NCI-H2081 (cell line): ENCODE measurements at regions not wholly inside any gene's neighbourhood (a gene's known extent, or its start where the extent isn't known, plus 50 kb on each side); places are given as distances from the start of the nearest gene placed in this dataset.

Experiments used
- DNase-seq, 2 experiments: peaks; one replicate each; lab custom pipeline; 2025; lab: John Stamatoyannopoulos, UW

- no peak for DNase-seq
Observed at GRCh38 chr11:130804306-130805076, 111.8 kb downstream of the SNX19 start.

DNA sequence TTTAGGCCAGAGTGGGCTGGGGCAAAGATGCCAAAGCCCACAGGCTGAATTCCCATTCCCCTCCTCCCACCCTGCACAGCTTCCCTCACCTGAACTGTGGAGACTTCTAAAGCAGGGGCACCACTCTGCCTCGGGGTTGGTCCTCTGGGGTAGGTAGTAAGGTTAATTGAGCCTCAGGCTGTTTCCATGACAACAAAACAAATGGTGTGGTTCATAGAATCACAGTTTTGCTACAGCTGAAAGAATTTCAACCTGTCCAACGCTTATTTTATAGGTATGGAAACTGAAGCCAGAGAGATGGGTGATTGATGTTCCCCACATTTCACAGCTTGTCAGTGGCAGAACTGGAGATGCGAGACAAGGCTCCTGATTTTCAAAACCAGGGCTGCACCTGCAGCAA, 109.5 kb downstream of the SNX19 start:
- no peak for DNase-seq

DNA sequence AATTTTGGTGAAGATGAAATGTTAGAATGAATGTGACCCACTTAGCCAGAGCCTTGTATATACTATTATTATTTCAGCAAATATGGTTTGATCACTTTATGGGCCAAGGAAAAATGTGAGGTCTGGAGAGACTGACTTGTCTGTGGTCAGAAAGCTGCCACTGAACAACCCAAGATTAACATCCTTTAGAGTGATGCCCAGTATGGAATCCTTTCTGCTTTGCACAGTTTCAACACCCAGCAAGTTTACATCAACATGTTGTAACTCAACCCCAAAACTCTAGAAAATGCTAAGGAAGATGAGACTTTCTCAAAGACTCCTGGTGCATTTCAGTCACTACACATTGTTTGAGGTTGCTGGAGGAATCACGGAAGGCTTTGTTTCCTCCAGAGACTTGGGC, 107.7 kb downstream of the SNX19 start:
- no peak for DNase-seq

DNA sequence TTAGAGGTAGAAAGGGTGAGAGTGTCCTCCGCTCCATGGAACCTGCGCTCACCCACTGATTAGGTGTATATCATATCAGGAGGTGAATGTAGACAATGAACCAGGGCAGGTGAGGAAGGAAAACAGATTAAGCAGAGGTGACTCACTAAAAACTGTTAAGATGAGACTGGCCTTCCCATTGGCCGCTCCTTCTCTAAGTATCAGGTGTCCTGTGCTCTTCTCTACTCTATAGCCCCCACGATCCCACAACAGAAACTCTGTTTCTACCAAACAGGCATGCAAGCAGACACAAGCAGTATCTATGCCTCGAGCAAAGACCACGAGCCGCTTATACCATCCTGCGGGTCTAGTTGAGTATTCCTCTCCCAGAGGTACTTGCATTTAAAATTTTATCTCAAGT, 103.1 kb downstream of the SNX19 start:
- DNase-seq: no peak

DNA sequence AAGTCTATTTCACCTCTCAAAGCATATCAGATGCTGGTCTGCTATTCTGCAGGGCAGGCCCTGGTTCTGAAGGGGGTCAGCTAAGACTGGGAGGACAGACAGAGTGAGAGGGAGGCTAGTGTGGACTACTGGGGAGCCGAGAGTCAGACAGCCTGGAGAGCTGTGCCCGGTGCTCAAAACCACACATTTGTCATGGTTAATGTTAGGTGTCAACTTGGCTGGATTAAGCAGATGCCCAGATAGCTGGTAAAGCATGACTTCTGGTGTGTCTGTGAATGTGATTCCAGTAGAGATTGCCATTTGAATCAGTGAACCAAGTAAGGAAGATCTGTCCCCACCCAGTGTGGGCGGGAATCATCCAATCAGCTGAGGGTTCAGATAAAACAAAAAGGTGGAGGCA, 102.6 kb downstream of the SNX19 start:
- no peak for DNase-seq

GRCh38 chr11:130814440-130815096, 101.7 kb downstream of the SNX19 start:
- DNase-seq: no peak

DNA sequence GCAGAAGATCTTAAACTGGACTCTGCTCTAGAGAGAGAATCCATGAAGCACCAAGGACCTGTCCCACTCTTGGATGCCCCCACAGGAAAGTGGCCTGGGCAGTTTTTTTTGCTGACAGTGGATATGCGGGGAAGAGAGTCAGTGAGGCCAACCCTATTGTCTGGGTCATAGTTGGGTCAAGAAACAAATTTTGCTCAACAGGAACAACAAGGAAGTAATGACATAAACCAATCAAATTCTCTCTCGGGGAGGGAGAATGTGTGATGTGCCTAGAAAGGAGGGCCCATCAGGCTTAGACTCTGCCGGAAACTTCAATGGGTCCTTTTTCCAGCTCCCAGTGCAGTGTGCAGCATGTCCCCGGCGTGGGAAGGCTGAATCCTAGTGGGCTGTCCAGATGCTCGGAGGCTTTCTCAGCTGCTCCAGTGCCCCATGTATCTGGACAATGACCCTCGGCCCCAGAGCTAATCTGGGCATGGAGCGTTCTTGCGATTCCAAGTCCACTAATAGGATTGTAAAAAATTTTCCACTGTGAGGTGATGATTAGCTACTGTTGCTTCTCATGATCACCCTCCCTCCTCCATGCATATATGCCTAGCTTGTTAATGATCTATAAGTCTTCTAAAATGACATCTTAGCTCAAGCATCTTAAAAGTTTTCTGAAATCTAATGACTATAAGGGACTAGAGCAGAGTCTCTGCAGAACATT, 101.0 kb downstream of the SNX19 start:
- DNase-seq: no peak

DNA sequence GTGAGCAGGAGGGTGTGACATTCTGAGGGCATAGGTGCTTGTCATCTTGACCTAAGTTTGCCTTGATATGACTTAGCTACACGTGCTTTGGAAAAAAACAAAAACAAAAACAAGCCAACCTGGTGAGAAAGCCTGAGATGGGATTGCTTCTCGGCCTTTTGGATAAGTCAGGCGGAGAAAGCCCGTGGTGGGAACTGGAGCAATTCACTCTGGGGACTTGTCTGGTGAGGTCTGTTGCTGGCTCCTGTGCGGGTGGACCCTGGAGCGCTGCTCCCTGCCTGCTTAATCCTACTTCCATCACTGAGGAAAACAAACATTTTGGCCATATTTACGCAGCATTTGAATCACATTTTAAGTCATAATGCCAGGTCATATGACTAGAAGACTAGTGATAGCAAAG, 100.3 kb downstream of the SNX19 start:
- DNase-seq: no peak

DNA sequence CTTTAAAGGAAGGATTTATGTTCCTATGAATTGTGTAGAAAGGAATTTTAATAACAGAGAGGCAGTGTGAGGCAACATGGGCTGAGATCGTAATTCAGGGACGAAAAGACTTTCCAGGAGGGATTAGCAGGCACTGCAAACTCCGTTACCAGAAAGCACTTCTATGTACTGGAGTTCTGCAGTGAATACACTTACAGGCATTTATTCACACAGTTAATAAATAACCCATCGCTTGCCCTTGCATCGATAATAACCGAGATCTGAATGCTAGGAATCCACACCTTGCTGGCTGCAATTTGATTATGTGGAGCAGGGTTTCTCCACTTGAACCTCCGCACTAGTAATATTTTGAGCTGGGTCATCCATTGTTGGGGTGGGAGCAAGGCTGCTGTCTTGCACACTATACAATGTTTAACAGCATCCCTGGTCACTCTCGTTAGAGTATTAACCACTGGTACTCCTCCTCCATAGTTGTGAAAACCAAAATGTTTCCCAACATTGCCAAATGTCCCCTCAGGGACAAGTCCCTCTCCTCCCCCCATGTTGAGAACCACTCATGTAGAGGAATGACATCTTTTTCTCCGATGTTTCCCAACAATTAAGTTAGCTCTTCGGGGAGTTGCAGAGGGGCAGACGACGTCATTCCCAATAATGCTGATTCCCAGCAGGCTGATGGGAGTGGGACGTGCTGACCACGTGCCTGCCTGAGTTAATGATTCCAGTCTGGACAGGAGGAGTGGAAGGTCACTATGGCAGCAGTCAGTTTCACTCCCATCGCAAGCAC, 99.5 kb downstream of the SNX19 start:
- DNase-seq: no peak

GRCh38 chr11:130817330-130817944, 98.8 kb downstream of the SNX19 start:
- no peak for DNase-seq

- DNase-seq: no peak
Observed at GRCh38 chr11:130819625-130820024, 96.7 kb downstream of the SNX19 start.
